ENCODE measurements at regions not wholly inside any gene's neighbourhood (a gene's known extent, or its start where the extent isn't known, plus 50 kb on each side); places are given as distances from the start of the nearest gene placed in this dataset.
"Not testable (repeated sequence)": the region's sequence is repeated elsewhere in the genome, so short reads cannot be mapped to it uniquely, and the experiment has no call there.

GRCh38 chr11:33445761-33446161 is 188.6 kb downstream of the HIPK3 start:
- intact Hi-C loops (cut with DNase I) = no loop called here
- DNase-seq (ENCODE audit: low spot score) = no peak

DNA sequence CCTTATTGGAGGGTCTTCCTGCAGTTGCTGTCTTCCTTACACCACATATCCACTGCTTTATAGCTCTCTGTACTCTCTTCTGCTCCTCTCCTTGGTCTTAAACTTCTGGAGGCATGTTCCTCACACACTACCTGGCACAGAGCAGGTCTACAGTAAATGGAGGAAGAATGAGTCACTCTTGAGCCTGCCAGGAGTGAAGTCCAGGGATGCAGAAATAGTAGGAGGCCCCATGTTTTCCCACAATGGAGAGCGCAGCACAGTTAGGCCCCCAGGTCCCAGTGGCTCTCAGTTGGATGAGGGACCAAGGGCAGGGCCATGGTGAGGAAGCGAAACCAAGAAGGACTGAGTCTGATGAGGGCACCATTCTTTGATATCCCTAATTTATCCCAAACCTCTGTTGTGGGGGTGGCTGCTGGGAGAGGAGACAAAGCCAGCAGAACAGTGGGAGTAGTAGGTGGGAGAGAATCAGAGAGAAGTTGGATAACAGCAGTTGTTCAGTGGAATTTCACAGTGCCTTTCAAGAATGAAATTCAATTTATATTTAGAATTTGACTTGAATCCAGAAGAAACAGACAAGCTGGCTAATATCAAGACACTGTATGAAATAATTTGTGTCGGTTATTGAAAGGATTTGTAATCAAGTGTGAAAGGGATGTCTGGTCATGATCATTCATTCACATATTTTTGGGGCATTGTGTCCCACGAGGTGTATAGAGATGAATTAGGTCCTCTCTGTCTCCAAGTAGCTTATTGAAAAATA is 187.8 kb downstream of the HIPK3 start:
- intact Hi-C loops (cut with DNase I) = no loop called here
- DNase-seq (ENCODE audit: low spot score) = no peak

- intact Hi-C loops (cut with DNase I) = no loop called here
- DNase-seq (ENCODE audit: low spot score) = no peak
Measured at GRCh38 chr11:33443684-33444083, 186.5 kb downstream of the HIPK3 start.

DNA sequence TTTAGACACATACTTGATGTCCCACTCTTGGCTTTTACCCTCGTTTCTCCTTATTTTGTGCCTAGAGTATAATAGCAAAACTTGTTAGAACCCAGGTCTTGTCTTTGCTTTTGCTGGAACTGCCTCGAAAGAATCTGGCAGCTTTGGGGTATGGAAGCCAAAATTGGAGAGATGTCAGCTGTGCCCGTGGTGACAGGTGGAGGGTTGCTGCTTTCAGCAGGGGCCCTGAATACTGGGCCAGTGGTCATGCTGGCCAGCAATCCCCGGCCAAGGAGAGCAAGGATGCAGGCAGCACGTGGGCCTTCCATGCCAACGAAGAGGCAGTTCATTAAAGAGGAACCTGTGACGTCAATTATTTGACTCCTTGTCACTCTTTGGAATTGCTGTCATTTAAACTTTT is 181.1 kb downstream of the HIPK3 start:
- intact Hi-C loops (cut with DNase I) = no loop called here
- no peak for DNase-seq (ENCODE audit: low spot score)

- intact Hi-C loops (cut with DNase I) = no loop called here
- no peak for DNase-seq (ENCODE audit: low spot score)
Measured at GRCh38 chr11:33437529-33437928, 180.3 kb downstream of the HIPK3 start.

- intact Hi-C loops (cut with DNase I) = no loop called here
Measured at GRCh38 chr11:33435216-33435615, 178.0 kb downstream of the HIPK3 start.

DNA sequence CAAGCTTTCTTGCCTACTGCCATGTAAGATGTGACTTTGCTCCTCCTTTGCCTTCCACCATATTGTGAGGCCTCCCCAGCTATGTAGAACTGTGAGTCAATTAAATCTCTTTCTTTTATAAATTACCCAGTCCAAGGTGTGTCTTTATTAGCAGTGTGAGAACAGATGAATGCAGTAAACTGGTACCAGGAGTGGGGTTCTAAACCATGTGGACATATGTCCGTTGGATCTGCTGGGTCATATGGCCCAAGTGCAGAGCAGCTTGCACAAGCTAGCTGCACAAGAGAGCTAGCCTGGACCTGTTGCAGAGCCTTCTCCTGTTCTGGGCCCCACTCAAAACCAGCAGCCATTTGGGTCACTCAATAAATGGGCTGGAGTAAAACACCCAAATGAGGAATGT is 177.1 kb downstream of the HIPK3 start:
- intact Hi-C loops (cut with DNase I) = no loop called here
- no peak for DNase-seq (ENCODE audit: low spot score)

More at GRCh38 chr11:33435216-33435615, 178.0 kb downstream of the HIPK3 start:
- DNase-seq (ENCODE audit: low spot score) = no peak

- DNase-seq (ENCODE audit: low spot score); intact Hi-C loops (cut with DNase I): not testable (repeated sequence)
Measured at GRCh38 chr11:33428435-33428834, 171.3 kb downstream of the HIPK3 start.

GRCh38 chr11:33420959-33421566 is 163.9 kb downstream of the HIPK3 start:
- intact Hi-C loops (cut with DNase I) = no loop called here
- no peak for DNase-seq (ENCODE audit: low spot score)

DNA sequence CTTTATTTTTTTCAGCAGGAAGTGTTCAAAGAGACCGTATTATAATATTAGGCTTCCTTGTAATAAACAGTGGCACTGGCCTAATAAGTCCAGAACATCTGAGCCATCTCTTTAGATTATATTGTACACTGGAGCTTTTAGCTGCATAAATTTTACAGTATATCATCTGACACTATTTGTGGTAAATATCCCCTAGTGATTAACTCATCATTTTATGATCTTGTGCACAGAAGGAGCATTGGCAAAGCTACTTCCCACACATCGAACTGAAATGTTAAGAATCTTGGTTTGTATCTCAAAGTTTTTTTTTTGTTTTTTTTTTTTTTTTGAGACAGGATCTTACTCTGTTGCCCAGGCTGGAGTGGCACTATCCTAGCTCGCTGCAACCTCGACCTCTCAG is 162.7 kb downstream of the HIPK3 start:
- DNase-seq (ENCODE audit: low spot score) = no peak
- intact Hi-C loops (cut with DNase I) = no loop called here

- intact Hi-C loops (cut with DNase I) = no loop called here
Measured at GRCh38 chr11:33417121-33417520, 159.9 kb downstream of the HIPK3 start.

GRCh38 chr11:33413301-33413700 is 156.1 kb downstream of the HIPK3 start:
- no peak for DNase-seq (ENCODE audit: low spot score)
- intact Hi-C loops (cut with DNase I) = no loop called here

More at GRCh38 chr11:33417121-33417520, 159.9 kb downstream of the HIPK3 start:
- DNase-seq (ENCODE audit: low spot score) = no peak

DNA sequence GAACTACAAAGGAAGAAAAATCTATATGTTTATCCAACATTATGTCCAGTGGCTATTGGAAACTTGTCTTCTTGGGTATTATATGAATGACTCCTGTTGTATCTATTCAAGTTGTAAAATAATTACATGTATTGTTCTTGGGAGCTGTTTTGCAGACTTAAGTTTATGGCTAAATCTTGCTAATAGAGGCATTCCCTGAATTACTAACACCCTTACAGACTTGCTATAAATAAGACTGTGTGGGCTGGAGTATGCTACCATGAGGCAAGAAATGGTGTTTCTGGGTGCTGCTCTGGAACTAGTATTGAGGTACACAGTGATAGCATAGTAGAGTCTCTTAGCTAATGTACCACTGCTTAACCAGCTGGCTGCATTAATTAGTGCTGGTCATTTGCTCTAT is 155.1 kb downstream of the HIPK3 start:
- DNase-seq (ENCODE audit: low spot score) = no peak
- intact Hi-C loops (cut with DNase I) = no loop called here

DNA sequence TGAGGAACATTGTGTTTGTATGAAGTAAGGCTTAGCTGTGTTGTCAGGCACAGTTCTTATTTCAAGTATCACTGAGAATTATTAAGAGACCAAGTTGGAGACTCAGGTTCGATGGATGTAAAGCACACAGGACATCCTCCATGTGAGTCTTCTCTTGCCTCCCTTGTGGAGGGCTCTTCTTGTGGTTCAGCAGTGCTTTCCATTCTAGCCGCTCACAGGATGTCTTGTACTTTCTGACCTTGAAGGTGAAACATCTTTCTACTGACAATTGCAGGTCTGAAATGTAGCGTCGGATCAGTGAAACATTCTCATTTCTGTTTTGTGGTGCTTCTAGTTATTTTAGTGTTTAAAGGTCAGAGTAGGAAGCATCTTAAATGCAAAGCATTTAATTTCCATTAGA is 154.6 kb downstream of the HIPK3 start:
- intact Hi-C loops (cut with DNase I) = no loop called here

DNA sequence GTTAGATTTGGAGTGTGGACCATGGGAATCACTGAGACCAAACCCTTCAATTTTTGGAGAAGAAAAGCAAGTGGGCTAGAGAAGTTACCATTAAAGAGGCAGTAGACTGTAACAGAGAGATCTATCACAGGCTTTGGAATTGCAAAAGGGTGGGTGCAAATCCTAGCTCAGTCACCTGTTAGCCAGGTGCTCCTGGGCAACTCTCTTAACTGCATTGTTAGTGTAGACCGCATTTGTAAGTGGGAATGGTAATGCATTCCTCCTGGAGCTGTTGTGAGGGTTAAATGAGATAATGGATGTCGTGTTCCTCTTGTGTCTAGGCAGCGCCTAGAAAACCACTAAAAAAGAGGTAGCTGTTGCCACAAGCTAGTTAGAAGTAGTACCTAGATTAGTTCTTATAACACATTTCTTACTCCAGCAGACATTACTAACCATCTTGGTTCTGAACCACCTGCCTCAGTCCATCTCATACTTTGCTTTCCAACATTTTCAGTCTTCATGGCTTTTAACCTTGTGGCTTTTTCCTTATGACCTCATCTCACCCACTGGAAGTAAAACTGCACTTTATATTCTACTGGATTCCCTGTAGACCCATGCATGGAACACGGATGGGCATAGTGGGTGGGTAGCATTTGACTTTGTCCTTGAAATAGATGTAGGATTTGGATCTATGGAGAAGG is 153.0 kb downstream of the HIPK3 start:
- intact Hi-C loops (cut with DNase I) = no loop called here
- DNase-seq (ENCODE audit: low spot score) = no peak

More for the DNA sequence above, 154.6 kb downstream of the HIPK3 start:
- DNase-seq (ENCODE audit: low spot score) = no peak
